ENCODE measurements at regions not wholly inside any gene's neighbourhood (a gene's known extent, or its start where the extent isn't known, plus 50 kb on each side); places are given as distances from the start of the nearest gene placed in this dataset.

DNA sequence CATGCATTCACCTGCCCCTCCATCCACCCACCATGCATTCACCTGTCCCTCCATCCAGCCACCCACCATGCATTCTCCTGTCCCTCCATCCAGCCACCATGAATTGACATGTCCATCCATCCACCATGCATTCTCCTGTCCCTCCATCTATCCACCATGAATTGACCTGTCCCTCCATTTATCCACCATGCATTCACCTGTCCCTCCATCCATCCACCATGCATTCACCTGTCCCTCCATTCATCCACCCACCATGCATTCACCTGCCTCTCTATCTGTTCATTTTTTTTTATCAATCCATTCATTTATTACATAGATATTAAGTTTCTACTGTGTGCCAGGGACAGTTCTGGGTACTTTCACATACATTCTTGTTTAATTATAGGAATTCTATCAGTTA lies 69.2 kb downstream of the MYCN start:
- FAIRE-seq, result no peak

DNA sequence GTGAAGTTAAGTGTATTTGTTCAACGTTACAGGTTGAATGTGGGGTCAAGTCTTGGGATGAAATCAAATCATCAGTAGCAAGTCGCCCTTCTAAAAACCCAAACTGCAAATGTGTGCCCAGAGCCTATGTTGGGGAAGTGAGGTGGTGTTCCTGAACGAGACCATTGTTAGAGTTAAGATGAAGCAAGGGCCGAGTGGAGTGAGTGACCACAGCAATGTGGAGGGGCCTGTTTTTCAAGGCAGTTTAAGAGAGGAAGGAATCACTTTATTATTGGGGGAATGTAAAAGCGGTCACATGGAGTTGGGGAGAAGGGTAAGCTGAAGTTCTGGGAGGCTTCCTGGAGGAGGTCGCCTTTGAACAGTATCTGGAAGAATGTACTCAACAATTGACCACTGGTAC lies 68.5 kb downstream of the MYCN start:
- no peak for FAIRE-seq

GRCh38 chr2:16008331-16008850 lies 68.0 kb downstream of the MYCN start:
- no peak for FAIRE-seq

- FAIRE-seq, result no peak
Observed at GRCh38 chr2:16007167-16007934, 67.0 kb downstream of the MYCN start.

GRCh38 chr2:16006537-16007166 lies 66.3 kb downstream of the MYCN start:
- FAIRE-seq, result no peak

DNA sequence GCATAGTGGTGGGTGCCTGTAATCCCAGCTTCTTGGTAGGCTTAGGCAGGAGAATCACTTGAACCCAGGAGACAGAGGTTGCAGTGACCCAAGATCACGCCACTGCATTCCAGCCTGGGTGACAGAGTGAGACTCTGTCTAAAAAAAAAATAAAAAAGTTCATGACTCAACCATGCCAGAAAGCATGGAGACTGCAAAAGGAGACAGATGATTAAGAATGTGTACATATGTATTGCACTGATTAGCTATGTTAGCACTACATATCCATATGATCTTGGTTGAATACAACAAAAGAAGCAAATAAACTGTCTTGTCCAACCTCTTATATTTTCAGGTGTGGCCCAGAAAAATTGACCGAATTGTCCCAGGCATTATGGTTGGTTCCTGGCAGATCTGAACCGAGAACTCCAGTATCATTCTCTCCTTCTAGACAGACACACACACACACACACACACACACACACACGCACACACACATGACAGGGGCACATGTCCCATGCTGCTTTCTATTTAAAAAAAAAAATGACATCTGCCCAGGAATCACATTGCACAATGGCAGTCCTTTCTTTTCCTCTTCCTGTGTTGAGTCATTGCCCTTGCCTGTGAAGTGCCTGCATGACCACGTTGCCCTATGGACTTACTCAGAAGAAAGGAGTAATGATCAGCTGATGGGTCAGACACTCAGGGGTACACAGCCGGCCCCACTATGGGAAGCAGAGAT lies 65.6 kb downstream of the MYCN start:
- FAIRE-seq, result no peak

GRCh38 chr2:16005389-16005788 lies 65.0 kb downstream of the MYCN start:
- no peak for FAIRE-seq

DNA sequence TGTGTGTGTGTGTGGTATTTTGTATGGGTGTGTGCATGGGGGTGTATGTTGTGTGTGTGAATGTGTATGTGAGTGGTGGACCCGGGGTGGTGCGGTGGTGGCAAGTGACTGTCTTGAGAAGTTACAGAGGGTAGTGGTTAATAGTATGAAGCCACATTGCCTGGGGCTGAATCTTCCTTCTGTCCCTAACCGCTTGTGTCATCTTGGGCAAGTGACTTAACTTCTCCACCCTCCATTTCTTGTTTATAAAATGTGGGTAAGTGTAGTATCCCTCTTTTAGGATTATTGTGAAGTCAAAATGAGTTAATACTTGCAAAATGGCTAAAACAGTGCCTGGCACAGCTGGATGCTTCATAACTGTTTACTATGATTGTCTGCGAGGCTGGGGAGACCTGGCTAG lies 63.5 kb downstream of the MYCN start:
- no peak for FAIRE-seq

DNA sequence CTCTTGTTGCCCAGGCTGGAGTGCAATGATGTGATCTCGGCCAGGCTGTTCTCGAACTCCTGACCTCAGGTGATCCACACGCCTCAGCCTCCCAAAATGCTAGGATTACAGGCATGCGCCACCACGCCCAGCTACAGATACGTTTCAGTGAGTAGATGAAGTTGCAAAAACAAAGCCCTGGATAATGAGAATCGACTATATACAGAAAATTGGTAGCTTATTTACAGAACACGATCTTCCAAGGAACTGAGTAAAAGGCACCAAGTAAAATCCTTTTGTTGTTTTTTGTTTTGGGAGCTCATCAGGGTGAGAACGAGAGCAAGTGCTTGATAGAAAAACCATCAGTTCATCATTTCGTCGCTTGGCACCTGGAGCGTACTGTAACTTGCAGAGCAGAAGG lies 62.8 kb downstream of the MYCN start:
- no peak for FAIRE-seq

DNA sequence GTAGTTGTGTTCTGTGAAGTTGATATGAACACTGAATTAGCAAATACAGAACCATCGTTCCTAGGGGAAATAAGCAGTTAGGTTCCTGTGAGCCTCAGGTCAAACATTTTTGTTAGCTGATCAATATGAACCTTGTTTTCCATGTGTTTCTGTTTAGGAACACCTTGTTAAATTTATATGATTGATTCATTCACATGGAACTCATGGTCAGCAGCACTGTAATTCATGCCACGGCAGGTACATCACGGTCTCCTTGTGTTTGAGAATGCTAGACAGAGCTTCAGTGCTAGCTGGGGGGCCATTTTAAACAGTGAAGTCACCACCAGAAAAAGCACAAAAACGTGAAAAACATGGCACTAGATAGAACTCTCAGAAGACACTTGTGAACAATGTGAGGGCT lies 62.2 kb downstream of the MYCN start:
- FAIRE-seq, result no peak

DNA sequence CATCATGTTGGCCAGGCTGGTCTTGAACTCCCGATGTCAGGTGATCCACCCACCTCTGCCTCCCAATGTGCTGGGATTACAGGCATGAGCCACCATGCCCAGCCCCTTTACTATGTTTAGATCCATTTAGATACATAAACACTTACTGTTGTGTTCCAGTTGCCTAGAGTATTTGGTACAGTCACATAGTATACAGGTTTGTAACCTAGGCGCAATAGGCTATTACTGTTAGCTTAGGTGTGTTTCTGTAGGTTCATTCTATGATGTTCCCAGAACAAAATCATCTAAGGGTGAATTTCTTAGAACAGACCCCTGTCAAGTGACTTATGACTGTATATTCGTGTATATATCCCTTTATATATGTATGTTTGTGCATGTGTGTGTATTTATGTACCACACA lies 61.8 kb downstream of the MYCN start:
- no peak for FAIRE-seq

- FAIRE-seq, result no peak
Observed at GRCh38 chr2:16000642-16001041, 60.3 kb downstream of the MYCN start.

DNA sequence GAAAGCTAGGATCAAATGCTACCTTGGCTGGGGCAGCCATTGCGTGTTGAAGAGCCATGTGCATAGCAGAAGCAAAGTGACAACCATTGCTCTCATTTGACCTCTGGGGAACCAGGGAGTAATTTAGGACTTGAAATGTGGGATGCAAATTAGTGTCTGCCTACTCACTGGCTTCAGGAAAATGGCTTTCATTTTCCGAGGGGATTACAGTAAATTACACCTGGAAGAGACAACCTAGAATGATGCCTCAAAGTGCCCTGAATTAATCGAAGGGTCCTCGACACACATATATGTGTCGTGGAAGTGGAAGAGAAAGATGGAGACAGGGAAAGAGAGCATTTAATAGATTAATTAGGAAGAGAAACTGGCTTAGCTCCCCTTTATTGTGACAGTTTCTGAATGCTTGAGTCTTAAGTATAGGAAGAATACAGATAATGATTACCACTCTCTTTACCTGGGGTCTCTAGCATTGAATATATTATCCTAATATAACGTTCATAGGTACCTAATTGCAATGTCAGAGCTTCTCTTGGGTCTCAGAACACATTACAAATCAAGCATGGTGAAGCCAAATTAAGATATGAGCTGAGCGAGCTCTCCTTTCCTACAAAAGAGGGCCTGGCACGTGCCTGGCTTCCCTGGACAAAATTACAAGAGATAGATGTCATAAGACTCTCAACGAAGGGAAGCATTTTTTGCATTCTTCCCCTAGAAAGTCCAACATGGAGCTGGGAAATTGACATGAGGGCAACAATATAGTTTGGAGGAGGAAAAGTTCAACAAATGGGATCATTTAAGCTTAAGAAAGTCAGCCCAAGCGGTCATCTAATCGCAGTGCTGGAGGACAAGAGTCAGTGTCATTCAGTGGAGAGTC lies 59.5 kb downstream of the MYCN start:
- FAIRE-seq, result no peak

DNA sequence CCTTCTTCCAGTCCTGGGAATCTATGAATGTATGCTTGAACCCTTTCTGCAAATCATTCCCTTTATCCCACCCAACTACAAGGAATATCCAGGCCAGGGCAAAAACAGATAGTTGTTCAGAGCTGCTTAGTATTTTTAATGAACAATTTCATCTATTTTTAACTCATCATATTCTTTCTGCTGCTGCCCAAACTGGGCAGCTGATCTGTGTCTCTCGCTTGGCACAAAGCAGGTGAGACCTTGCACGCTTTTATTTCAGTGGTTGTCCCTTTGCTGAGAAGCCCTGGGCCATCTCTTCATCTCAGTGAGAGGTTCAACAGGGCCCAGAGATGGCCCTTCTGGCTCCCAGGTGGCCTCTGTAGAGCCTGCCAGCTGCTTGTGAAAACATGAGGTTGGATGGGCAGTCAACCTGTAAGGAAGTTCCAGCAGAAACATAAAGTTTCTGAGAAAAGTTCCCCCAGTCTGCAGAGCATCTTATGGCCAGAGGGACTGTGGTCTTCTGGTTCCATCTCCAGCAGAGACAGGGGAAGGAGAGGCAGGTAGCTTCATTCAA lies 57.5 kb downstream of the MYCN start:
- FAIRE-seq, result no peak

DNA sequence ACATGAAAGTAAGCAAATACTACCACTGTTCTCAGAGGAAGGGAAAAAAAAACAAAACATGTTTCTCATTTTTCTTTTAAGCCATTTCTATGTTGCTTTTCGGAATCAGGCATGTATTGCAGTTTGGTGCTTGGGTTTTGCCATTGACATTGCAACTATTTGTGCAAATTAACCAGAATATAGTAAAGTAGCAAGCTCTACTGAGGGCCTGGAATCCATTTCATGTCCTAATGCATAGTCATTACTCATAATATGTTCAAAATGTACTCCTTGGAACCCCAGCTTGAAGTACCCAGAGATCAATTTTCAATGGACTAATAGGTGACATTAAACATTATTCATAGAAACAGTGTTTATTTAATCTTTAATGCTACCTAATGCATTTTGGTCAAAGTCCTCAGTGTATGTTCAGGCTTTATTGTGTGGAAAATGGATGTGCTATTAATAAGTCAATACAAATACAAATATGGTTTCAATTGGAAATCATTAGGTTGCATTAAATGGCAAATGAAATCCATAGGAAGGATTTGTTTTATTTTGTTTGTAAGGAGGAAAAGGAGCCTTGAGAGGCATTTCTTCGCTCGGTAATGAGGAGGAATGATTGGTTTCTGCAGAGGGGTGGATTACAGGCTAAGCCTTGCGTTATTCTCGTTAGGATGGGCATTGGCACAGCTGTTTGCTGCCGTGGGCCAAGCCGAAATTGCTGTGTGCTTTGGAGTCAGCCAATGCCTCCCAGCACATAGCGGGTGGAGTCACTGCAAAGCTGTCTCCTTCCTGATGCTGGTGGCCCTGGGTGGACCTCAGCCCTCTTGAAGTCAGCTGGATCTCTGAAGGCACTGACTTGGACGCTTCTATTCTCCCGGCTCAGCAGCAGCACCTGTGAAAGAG lies 56.4 kb downstream of the MYCN start:
- no peak for FAIRE-seq
